Inferior parietal cortex (tissue), 1 donor: ENCODE measurements at regions not wholly inside any gene's neighbourhood (a gene's known extent, or its start where the extent isn't known, plus 50 kb on each side); places are given as distances from the start of the nearest gene placed in this dataset.

Experiments used
- DNase-seq: peaks from one replicate; pipeline ENCODE4 v3.0.0-alpha.2; 2016; ENCODE audit errors: extremely low spot score

DNA sequence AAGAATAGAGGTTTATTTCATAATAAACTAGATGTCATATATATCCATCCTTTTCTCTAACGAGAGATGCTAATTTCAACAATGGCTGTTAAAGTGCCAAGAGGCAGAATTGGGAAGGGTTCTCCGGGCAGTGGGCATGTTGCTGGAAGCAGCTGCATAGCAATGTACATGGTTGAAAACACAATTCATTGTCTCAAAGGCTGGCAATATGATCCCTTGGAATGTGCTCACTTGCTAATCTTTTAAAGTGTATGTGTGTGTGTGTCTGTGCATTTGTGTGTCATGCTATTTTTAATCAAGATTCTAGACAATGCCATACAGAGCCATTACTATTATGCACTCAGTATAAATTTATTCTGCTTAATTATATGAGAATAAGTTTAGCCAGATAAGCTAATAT is 1020.3 kb downstream of the NAALADL2 start:
- DNase-seq = no peak

GRCh38 chr3:175869404-175869803 is 1010.3 kb downstream of the NAALADL2 start:
- DNase-seq = no peak

GRCh38 chr3:175868626-175869025 is 1009.5 kb downstream of the NAALADL2 start:
- no peak for DNase-seq

- DNase-seq = no peak
Measured at GRCh38 chr3:175865724-175866123, 1006.6 kb downstream of the NAALADL2 start.

GRCh38 chr3:175861916-175862315 is 1002.8 kb downstream of the NAALADL2 start:
- no peak for DNase-seq
